ENCODE measurements at regions not wholly inside any gene's neighbourhood (a gene's known extent, or its start where the extent isn't known, plus 50 kb on each side); places are given as distances from the start of the nearest gene placed in this dataset.
"Not testable (repeated sequence)": the region's sequence is repeated elsewhere in the genome, so short reads cannot be mapped to it uniquely, and the experiment has no call there.

GRCh38 chr10:23918090-23918723 lies 290.7 kb upstream of the KIAA1217 start:
- H3K4me1 Mint-ChIP-seq (ENCODE audit: low read depth, unreplicated experiment) = no peaks in the 10 kb centered on the region
- no TSS peak for BruUV-seq (replicated peaks)
- DNase-seq = no peak
- H3K36me3 Mint-ChIP-seq (ENCODE audit: insufficient read depth, unreplicated experiment) = no peaks in the 10 kb centered on the region
- H3K4me3 Mint-ChIP-seq (ENCODE audit: unreplicated experiment) = no peak overlapping the region
- Histone ChIP-seq H3K36me3 (ENCODE audit: control insufficient read depth, insufficient read depth, low read length) (no peaks in the 10 kb centered on the region), H3K27me3 (replicated peaks; ENCODE audit: control insufficient read depth, insufficient read depth, low read length) (0 out of 2 replicates have a peak, but pooled peaks cover 1% of the 10 kb centered on the region), H3K4me3 (ENCODE audit: low read depth, low read length) (no peak overlapping the region), H3K4me1 (no peaks in the 10 kb centered on the region), H3K9me3 (no peaks in the 10 kb centered on the region)
- H3K9me3 Mint-ChIP-seq (ENCODE audit: unreplicated experiment) = peaks cover 13% of the 10 kb centered on the region
- TF ChIP-seq CTCF (IDR thresholded peaks at IDR 0.05; ENCODE audit: insufficient read depth in 1 of 2, low read depth in 1 of 2, low read length in 1 of 2, severe bottlenecking in 1 of 2, unreplicated experiment in 1 of 2) = no peak
- H3K27me3 Mint-ChIP-seq (ENCODE audit: insufficient read depth, unreplicated experiment) = peaks cover 21% of the 10 kb centered on the region
- intact Hi-C loops (cut with micrococcal nuclease; ENCODE audit: unreplicated experiment) = no loop called here
- ChIA-PET POLR2A (no interaction called here), CTCF (no interaction called here)
- H3K27ac Mint-ChIP-seq (ENCODE audit: unreplicated experiment) = no peak overlapping the region

DNA sequence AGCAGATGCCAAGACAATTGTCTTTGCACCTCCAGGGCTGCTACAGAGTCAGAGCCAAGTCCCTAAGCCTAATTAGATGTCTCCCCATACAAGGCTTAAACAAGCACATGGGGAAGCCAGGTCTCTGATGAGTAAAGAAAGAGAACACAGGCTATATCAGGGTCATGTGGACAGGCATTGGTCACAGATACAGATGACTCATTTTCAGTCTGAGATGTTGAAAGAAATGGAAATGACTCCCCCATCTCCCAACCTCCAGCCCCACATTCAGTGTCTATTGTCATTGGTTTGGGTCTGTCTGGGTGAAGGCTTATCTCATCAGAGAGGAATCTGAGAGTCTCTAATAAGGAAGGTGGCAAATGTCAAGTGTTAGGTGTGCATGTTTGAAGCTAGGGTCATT lies 290.1 kb upstream of the KIAA1217 start:
- H3K27ac Mint-ChIP-seq (ENCODE audit: unreplicated experiment) = no peak overlapping the region
- Histone ChIP-seq H3K9me3 (no peaks in the 10 kb centered on the region), H3K36me3 (ENCODE audit: control insufficient read depth, insufficient read depth, low read length) (no peaks in the 10 kb centered on the region), H3K4me1 (no peaks in the 10 kb centered on the region), H3K27me3 (replicated peaks; ENCODE audit: control insufficient read depth, insufficient read depth, low read length) (0 out of 2 replicates have a peak, but pooled peaks cover 1% of the 10 kb centered on the region), H3K4me3 (ENCODE audit: low read depth, low read length) (no peak overlapping the region)
- ChIA-PET POLR2A (no interaction called here), CTCF (no interaction called here)
- H3K36me3 Mint-ChIP-seq (ENCODE audit: insufficient read depth, unreplicated experiment) = no peaks in the 10 kb centered on the region
- DNase-seq = no peak
- H3K4me3 Mint-ChIP-seq (ENCODE audit: unreplicated experiment) = no peak overlapping the region
- intact Hi-C loops (cut with micrococcal nuclease; ENCODE audit: unreplicated experiment) = no loop called here
- H3K9me3 Mint-ChIP-seq (ENCODE audit: unreplicated experiment) = peaks cover 13% of the 10 kb centered on the region
- TF ChIP-seq CTCF (IDR thresholded peaks at IDR 0.05; ENCODE audit: insufficient read depth in 1 of 2, low read depth in 1 of 2, low read length in 1 of 2, severe bottlenecking in 1 of 2, unreplicated experiment in 1 of 2) = no peak
- H3K4me1 Mint-ChIP-seq (ENCODE audit: low read depth, unreplicated experiment) = no peaks in the 10 kb centered on the region
- peaks cover 20% of the 10 kb centered on the region for H3K27me3 Mint-ChIP-seq (ENCODE audit: insufficient read depth, unreplicated experiment)
- no TSS peak for BruUV-seq (replicated peaks)

DNA sequence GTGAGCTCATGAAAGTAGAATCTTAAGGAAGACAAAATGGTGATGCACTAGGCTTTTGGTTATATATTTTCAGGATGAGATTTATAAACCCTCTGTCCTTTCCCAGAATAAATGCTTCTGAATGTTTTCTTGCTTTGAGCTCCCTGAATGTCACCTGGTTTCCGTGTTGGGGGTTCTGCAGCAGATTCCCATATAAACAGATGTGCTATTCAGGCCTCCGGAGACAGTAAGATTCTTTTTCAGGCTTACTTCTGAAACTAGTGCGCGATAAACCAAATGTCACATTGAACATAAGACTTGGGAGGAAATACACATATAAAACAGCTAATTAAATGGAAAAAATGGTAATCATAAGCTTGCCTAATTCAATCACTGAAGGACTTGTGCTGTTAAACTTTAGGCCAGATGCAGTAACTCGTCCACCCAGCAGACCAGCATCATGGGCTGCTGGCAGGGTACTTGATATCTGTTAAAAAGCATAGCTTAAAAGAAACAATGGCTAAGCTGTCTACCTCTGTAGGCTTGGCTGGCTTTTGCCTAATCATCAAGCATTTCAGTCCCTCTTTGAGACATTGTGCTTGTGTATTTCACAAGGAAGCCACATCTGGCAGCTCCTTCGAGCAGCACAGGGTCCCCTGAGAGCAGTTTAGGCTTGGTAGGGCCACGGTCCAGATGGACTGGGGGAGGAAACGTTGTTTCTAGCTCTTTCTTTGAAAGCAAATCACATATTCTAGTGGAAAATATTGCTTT lies 281.2 kb upstream of the KIAA1217 start:
- POLR2A ChIA-PET = no interaction called here
- H3K27ac Mint-ChIP-seq (ENCODE audit: unreplicated experiment) = no peak overlapping the region
- CTCF ChIA-PET = no interaction called here

GRCh38 chr10:23934023-23934422 lies 274.9 kb upstream of the KIAA1217 start:
- H3K36me3 Mint-ChIP-seq (ENCODE audit: insufficient read depth, unreplicated experiment); H3K9me3 ChIP-seq; H3K36me3 ChIP-seq (ENCODE audit: control insufficient read depth, insufficient read depth, low read length); H3K9me3 Mint-ChIP-seq (ENCODE audit: unreplicated experiment); CTCF ChIA-PET; DNase-seq; H3K4me1 Mint-ChIP-seq (ENCODE audit: low read depth, unreplicated experiment); H3K27ac Mint-ChIP-seq (ENCODE audit: unreplicated experiment); intact Hi-C loops (cut with micrococcal nuclease; ENCODE audit: unreplicated experiment); H3K4me3 ChIP-seq (ENCODE audit: low read depth, low read length); H3K27me3 Mint-ChIP-seq (ENCODE audit: insufficient read depth, unreplicated experiment); H3K4me1 ChIP-seq; POLR2A ChIA-PET; H3K27me3 ChIP-seq (replicated peaks; ENCODE audit: control insufficient read depth, insufficient read depth, low read length); H3K4me3 Mint-ChIP-seq (ENCODE audit: unreplicated experiment); BruUV-seq (replicated peaks): not testable (repeated sequence)

More for the DNA sequence above, 281.2 kb upstream of the KIAA1217 start:
- Histone ChIP-seq H3K36me3 (ENCODE audit: control insufficient read depth, insufficient read depth, low read length) (no peaks in the 10 kb centered on the region), H3K27me3 (replicated peaks; ENCODE audit: control insufficient read depth, insufficient read depth, low read length) (no peaks in the 10 kb centered on the region; the same call in 1 of the 2 replicates), H3K9me3 (no peaks in the 10 kb centered on the region), H3K4me3 (ENCODE audit: low read depth, low read length) (no peak overlapping the region), H3K4me1 (no peaks in the 10 kb centered on the region)
- peaks cover 19% of the 10 kb centered on the region for H3K27me3 Mint-ChIP-seq (ENCODE audit: insufficient read depth, unreplicated experiment)
- H3K4me1 Mint-ChIP-seq (ENCODE audit: low read depth, unreplicated experiment) = no peaks in the 10 kb centered on the region
- intact Hi-C loops (cut with micrococcal nuclease; ENCODE audit: unreplicated experiment) = no loop called here
- no peak for DNase-seq
- H3K36me3 Mint-ChIP-seq (ENCODE audit: insufficient read depth, unreplicated experiment) = no peaks in the 10 kb centered on the region
- TF ChIP-seq CTCF (IDR thresholded peaks at IDR 0.05; ENCODE audit: insufficient read depth in 1 of 2, low read depth in 1 of 2, low read length in 1 of 2, severe bottlenecking in 1 of 2, unreplicated experiment in 1 of 2) = no peak
- no peak overlapping the region for H3K4me3 Mint-ChIP-seq (ENCODE audit: unreplicated experiment)
- BruUV-seq (replicated peaks) = no TSS peak
- H3K9me3 Mint-ChIP-seq (ENCODE audit: unreplicated experiment) = no peaks in the 10 kb centered on the region

Measured in Caco-2 (cell line).